ENCODE measurements at regions not wholly inside any gene's neighbourhood (a gene's known extent, or its start where the extent isn't known, plus 50 kb on each side); places are given as distances from the start of the nearest gene placed in this dataset.

- DNase-seq: peak; percentile 84
Measured at GRCh38 chr12:87323369-87323768, 705.8 kb downstream of the C12orf50 start.

DNA sequence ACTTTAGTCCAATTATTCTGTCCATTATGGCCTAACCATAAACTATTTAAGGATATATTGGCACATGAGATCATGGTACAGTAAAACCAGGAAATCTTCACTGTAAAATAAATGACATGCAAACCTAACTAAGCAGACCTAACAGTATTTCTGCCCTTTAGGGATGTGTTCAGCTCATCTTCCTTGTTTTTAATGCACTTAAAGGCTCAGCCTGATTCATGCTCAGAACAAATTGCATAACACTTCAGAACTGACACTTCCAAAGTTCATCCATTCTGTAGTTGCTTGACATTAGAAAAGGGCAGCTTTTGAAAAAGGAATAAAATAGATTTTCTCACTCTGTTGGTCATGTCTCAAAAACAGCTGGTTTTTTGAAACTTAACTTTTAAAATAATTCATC lies 708.5 kb downstream of the C12orf50 start:
- no peak for DNase-seq

DNA sequence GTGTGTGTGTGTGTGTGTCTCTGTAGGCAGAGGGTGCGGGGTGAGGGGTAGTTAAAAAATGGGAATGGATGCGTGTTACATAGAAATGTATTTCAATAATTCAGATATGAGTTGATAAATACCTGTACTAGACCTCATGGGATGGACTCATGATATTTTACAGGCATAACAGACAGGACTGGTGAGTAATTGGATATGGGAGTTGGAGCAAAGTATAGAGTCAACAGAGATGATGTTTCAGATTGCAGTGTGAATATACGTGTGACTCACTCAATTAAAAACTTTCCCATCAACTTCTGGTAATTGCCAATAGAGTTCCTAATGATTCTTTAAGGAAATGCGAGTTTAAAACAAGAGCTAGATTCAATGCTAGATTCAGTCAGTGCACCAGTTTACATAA lies 711.9 kb downstream of the C12orf50 start:
- DNase-seq: peak; percentile 24

- no peak for DNase-seq
Measured at GRCh38 chr12:87311206-87311605, 718.0 kb downstream of the C12orf50 start.

DNA sequence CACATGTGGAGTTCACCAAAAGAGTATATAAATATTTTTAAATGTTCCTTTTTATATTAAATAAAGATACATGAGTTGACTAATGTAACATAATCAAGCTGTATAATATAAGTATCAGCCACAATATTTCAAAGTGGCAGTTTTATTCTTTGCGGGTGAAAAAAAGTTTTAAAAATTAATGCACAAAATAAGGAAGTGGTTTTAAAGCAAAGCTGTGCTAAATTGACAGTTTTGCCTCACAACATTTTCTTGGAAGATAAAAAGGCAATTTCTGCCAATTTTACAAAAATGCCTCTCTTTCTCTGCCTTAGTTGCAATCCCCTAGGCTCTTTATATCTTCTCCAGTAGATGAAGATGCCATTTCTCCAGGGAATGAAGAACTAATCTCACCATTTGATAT lies 719.1 kb downstream of the C12orf50 start:
- no peak for DNase-seq

DNA sequence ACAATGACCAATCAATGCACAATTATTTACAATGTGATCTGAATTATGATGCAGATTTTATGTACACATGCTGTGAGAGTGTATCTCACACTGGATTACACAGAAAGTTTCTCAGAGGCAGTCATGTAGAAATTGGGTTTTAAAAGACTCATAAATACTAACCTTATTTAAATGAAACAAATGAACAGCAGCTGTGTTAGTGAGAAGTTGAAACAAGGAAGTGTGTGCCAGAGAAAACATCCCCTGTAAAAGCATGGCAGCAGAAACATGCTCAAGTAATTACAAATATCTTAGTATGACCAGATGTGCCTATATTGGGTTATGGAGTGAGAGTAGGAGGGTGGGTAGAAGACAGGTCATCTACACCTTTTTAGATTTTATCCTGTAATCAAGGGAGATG lies 723.7 kb downstream of the C12orf50 start:
- DNase-seq: no peak

DNA sequence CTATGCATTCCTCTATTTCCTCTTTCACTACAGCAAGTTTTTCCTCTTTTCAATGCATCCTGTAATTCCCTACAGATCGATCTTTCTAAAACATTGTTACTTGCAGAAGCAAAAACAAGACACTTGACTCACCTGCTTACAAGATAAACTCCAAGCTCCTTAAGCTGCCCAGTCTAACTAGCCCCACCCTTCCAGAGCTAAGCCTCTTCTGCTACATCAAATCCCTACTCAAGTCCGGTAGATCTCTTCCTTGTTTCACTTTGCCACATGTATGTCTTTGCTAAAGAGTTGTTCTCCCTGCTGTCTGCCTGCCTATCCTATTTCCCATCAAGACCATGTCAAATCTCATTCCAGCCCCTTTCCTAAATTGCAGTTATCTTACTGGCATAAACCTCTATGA lies 724.8 kb downstream of the C12orf50 start:
- DNase-seq: no peak

- DNase-seq: no peak
Measured at GRCh38 chr12:87303396-87304012, 725.7 kb downstream of the C12orf50 start.

DNA sequence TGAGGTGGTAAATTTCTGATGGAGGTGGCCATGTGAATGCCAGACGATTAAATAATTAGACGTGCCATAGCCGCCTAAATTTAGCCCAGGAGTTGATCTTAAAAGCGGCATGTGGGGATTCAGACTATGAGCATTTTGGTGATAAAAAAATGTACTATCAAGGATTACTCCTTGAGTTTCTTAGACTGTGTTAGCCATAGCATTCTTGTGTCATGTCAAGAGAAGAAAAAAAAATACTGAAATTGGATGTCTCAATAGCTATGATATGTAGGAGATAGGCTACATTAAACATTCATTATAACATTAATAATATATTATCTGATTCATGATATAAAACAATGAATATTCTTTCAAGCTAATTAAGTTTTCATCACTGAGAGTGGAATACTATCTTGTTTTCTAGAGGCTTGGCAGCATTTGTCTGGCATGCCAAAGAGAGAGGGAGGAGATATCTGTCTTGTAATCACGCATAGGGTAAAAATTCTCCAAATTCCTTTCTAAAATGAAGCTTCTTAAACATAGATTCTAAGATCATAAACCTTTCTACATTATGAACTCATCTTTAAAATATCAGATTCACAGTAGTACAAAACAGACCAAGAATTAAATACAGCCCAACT lies 727.0 kb downstream of the C12orf50 start:
- no peak for DNase-seq

DNA sequence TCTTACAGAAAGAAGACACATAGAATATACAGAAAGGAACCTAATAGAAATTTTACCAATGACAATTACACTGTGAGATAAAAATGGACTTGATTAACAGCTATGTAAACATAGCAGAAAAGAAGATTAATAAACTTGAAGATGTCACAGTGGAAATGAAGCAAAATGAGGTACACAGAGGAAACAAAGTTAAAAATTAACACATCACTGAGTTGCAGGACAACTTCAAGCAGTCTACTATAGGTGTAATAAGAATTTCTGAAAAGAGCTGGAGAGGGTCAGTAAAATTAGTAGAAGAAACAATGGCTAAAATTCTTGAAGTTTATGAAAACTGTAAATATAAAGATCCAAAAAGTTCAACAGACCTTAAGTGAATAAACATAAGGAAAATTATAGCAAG lies 738.7 kb downstream of the C12orf50 start:
- no peak for DNase-seq

DNA sequence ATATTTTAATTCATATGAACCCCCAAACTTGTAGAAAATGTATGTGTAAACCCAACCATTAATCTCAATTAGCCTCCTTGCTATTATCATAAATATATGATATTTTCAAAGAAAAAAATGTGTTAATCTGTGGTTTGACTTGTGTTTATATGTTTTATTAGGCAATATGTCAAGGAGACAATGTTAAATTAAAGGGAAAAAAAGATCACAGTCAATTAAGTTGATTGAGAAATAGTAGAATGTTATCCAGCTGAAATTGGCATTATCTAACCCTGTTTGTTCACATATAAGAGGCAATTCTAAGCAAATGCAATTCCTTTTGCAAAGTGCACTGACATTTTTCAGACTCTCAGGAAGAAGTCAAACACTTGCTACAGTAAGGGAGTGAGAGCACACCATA lies 745.3 kb downstream of the C12orf50 start:
- DNase-seq: no peak

DNA sequence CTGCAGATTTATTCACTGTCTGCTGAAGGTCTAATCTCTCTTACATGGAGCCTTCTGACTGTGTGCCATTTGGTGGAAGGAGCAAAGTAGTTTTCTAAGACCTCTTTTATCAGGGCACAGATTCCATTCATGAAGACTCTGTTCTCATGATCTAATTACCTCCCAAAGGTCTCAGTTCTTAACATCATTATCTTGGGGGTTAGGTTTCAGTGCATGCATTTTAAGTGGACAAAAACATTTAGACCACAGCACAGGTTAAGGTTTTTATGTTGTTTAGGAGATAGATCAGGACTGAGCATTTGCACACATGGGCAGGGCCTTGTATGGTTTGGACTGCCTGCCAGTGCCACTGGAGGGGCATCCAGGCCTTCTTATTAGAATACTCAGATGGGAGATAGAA lies 746.1 kb downstream of the C12orf50 start:
- no peak for DNase-seq

- no peak for DNase-seq
Measured at GRCh38 chr12:87280893-87281292, 748.3 kb downstream of the C12orf50 start.

- no peak for DNase-seq
Measured at GRCh38 chr12:87280356-87280755, 748.8 kb downstream of the C12orf50 start.

GRCh38 chr12:87274594-87275245 lies 754.5 kb downstream of the C12orf50 start:
- peak; percentile 63 for DNase-seq

GRCh38 chr12:87272851-87273250 lies 756.4 kb downstream of the C12orf50 start:
- no peak for DNase-seq

DNA sequence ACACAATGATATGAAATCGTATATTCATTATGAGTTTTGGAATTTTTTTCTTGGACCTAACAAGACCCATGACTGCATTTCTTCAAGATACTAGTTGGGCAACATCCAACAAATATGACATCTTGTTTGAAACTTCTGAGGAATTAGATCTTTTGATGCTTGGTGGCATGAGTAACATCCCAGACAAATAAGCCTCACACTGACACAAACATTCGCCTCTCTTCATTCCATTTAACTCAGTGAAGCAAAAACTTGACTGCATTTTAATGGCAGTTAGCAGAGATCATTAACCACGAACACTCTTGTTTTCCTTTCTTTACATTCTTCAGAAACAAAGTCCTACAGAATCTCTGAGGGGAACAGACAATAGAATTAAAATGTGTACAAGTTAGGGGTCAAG lies 758.3 kb downstream of the C12orf50 start:
- DNase-seq: no peak

DNA sequence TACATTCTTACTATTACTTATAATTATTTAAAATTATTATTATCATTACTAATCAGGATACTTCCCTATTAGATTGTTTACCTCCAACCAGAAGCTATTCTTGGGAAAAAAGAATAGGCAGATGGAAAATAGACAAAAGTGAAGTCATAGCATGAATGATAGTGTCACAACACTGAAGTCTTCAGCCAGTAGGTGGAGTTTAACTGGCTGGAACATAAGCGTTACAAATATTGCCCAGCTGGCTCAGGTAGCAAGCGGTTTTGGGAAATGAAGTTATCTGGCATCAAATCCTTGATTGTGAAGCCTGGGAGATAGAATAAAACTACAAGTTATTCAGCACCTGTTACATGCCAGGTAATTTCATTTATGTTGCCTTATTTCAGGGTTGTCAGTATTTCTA lies 762.9 kb downstream of the C12orf50 start:
- peak; percentile 17 for DNase-seq

- peak; percentile 17 for DNase-seq
Measured at GRCh38 chr12:87259391-87259790, 769.8 kb downstream of the C12orf50 start.

DNA sequence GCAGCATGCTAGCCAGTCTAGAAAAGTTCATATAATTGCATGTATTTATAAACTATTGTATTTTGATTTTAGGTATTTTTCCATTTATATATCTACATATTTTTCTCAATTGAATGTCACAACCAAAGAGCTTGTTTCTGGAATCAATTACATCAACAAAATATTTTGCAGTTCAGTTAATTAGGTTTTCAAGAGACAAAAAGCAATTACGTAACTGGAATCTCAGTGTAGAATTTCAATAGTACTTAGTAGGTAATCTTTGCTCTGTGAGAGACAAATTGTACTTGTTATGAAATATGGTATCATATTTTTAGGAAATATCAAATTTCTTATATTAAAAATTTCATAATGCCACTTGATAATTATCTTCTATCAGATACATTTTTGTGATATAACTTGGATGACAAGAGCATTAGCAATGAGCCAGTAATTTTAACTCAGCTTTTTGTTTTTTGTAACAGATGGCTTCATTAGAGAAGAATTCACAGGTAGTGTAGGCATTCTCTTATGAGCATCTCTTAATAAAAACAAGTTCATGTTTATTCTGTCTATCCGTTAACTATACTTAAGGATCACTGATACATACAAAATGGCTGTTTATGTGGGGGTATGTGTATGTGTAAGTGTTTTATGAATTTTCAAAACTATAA lies 774.7 kb downstream of the C12orf50 start:
- no peak for DNase-seq

- DNase-seq: no peak
Measured at GRCh38 chr12:87253157-87253556, 776.0 kb downstream of the C12orf50 start.

- no peak for DNase-seq
Measured at GRCh38 chr12:87246726-87247125, 782.5 kb downstream of the C12orf50 start.

DNA sequence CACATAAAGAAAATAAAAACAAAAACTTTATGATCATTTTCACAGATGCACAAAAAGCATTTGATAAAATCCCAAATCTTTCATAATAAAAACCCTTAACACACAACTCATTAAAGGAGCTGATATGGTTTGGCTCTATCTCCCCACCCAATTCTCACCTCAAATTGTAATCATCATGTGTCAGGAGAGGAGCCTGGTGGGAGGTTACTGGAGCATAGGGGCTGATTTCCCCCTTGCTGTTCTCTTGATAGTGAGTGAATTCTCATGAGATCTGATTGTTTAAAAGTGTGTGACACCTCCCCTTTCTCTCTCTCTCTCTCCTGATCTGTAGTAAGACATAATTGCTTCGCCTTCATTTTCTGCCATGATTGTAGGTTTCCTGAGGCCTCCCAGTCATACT lies 790.7 kb downstream of the C12orf50 start:
- no peak for DNase-seq

GRCh38 chr12:87234898-87235297 lies 794.3 kb downstream of the C12orf50 start:
- no peak for DNase-seq
